ENCODE measurements at regions not wholly inside any gene's neighbourhood (a gene's known extent, or its start where the extent isn't known, plus 50 kb on each side); places are given as distances from the start of the nearest gene placed in this dataset.
"Not testable (repeated sequence)": the region's sequence is repeated elsewhere in the genome, so short reads cannot be mapped to it uniquely, and the experiment has no call there.

DNA sequence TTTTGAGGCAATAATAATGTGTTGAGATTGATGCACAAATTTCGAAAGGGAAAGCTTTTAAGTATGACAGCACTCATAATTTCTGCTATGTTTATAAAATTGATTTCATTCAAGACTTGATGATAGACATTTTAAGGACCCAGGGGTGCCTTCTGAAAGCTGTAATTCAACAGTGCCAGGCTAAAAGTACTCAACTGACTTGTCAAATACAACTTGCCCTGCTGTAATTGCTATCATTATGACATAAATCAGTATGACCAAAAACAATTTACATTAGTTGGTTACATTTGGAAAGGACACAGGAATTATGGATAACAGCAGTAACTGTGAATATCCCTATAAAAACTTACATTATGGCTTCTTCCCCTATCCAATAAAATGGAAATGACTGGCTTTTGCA, 178.9 kb downstream of the MMUT start:
- ATAC-seq (no peak), DNase-seq (ENCODE audit: low spot score) (no peak)

DNA sequence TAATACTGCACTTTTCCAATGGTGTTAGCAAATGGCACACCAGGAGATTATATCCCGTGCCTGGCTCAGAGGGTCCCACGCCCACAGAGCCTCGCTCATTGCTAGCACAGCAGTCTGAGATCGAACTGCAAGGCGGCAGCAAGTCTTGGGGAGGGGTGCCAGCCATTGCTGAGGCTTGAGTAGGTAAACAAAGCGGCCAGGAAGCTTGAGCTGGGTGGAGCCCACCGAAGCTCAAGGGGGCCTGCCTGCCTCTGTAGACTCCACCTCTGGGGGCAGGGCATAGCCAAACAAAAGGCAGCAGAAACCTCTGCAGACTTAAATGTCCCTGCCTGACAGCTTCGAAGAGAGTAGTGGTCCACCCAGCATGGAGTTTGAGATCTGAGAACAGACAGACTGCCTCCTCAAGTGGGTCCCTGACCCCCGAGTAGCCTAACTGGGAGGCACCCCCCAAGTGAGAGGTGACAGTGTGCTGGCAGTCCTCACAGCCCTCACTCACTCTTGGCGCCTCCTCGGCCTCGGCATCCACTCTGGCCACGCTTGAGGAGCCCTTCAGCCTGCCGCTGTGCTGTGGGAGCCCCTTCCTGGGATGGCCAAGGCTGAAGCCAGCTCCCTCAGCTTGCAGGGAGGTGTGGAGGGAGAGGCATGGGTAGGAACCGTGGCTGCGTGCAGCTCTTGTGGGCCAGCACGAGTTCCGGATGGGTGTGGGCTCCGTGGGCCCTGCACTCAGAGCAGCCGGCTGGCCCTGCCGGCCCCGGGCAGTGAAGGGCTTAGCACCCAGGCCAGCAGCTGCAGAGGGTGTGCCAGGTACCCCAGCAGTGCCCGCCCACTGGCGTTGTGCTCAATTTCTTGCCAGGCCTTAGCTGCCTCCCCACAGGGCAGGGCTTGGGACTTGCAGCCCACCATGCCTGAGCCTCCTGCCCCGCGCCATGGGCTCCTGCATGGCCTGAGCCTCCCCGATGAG, 188.0 kb downstream of the MMUT start:
- DNase-seq (ENCODE audit: low spot score); ATAC-seq: not testable (repeated sequence)

DNA sequence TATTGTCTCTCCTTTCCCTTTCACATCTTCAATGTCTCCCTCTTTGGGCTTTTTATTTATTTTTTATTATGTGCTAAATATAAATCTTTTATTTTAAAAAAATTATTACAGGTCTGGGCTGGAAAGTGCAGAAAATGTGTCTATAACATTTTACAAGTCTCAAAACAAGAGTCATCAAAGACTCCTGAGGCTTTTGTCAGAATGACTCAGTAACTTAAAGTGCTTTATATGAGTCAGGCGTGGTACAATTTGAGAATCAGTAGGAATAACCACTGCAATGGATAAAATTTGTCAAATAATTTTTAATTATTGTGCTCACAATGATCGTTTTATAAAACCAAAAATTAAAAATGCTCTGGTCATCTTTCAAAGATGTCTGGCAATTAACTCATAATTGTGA, 193.9 kb downstream of the MMUT start:
- no peak for DNase-seq (ENCODE audit: low spot score)
- ATAC-seq, result no peak

DNA sequence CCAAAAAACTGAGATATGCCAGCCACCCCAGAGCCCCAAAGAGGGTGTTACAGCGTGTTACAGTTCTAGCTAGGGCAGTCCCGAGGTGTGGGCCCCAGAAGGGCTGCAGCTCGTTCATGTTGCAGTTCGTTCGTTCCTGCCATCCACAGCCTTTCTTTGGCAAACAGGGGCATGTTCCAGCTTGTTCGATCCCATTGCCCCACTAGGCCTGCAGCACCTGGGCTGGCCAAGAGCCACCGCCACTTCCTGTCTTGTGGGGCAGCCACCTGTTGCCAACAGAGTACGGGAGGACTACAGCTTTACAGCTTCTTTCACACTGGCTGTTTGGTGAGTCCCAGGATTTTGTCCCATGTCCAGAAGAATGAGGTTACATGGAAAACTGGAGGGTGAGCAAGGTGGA, 198.1 kb downstream of the MMUT start:
- no peak for DNase-seq (ENCODE audit: low spot score)
- ATAC-seq, result no peak

DNA sequence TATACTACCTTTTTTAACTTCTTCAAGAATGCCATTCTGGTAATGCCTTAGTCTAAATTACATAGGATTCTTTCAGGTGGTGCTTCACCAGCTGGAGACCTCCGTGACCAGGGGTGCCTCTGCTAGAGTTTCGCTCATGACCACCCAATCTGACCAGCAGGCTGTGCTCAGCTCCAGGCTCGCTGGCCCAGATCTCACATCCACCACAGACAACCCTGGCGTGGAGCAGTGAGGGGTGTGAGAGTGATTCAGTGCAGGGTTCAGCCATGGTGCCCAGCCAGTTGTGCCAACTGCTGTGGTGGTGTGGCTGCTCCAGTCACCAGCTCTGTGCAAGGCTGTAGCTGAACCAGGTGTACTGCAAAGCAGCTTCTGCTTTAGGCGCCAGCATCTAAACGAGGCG, 198.6 kb downstream of the MMUT start:
- ATAC-seq, result no peak
- DNase-seq (ENCODE audit: low spot score), result no peak

DNA sequence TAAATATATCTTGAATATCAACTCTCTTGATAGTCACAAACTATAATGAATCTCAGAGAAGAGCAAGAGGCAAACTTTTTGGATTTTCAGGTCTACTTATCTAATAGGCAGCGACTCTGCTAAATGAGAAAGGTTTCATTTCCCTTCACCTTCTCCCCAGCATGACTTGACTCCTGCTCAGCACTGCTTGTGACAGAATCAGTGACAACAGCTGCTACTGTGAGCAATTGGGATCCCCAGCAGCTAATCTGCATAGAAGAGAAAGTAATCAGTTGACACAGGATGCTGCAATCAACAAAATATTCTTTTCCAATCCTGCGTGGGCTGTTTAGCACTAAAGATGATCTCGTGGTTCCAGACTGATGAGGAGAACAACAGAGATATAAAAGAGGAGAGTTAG, 205.5 kb downstream of the MMUT start:
- DNase-seq (ENCODE audit: low spot score), result no peak
- no peak for ATAC-seq

DNA sequence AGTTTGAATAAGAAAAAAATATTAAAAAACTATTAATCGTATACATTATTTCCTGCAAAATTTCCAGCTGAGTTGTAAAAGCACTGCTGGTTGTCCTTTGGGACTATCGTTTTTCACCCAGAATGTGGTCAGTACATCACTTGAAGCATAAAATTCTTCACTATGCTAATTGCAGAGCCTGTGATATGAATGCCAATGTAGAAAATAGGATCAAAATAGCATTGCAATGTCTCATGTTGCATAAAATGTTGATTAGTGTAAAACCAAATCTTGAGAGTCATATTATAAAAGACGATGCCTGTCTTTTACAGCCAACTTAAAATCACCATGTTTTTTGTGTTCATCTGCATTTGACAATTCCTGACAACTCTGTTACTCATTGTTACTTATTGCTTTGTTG, 207.7 kb downstream of the MMUT start:
- no peak for DNase-seq (ENCODE audit: low spot score)
- ATAC-seq, result no peak

DNA sequence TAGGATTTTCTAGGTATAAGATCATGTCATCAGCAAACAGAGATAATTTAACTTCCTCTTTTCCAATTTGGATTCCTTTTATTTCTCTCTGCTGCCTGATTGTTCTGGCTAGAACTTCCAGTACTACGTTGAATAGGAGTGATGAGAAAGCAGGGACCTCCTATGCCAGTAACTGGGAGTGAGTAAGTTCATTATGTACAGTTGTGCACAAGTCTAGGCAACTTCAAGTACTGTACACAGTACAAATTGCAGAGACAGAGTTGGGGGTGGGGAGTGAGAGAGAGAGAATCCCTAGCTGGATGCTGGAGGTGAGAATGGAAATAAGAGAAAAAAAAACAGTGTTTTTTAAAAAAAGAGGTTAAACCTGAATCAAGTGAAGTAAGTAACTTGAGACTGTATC, 210.2 kb downstream of the MMUT start:
- ATAC-seq (no peak), DNase-seq (ENCODE audit: low spot score) (no peak)

DNA sequence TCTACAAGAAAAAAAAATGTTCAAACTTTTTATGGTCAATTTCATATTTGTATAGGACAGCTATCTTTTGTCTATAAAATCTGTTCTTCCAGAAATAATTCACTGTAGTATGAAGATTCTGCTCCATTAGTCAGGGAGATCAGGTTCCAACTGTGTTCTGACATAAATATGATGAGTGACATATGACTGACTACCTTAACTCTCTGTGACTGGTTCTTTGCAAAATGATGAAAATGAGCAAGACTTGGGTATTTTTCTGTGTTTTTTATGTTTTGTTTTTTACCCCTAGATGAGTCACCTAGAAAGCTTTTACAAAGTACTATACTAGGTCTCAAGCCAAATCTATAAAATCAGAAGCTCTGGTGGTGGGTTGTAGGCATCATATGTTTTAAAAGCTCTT, 229.6 kb downstream of the MMUT start:
- DNase-seq (ENCODE audit: low spot score), result no peak
- no peak for ATAC-seq

DNA sequence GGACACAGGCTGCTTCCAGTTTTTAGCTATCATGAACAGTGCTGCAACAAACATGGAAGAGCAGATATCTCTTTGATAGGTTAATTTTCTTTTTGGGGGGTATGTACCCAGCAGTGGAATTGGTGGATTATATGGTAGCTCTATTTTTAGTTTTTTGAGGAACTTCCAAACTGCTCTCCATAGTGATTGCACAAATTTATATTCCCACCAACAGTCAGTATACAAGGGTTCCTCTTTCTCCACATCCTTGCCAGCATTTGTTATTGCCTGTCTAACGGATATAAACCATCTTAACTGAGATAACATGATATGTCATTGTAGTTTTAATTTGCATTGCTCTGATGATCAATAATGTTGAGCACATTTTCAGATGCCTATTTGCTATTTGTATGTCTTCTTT, 237.6 kb downstream of the MMUT start:
- DNase-seq (ENCODE audit: low spot score) (no peak), ATAC-seq (no peak)

DNA sequence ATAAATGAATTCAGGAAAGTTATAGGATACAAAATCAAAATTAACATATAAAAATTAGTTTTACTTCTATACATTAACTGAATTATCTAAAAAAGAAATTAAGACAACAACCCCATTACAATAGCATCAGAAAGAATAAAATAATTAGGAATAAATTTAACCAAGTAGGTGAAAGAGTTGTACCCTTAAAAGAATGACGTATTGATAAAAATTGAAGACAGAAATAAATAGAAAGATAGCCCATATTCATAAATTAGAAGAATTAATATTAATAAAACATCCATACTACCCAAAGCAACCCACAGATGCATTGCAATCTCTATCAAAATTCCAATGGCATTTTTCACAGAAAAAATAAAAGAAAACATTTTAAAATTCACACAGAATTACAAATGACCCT, 242.8 kb downstream of the MMUT start:
- ATAC-seq, result no peak
- DNase-seq (ENCODE audit: low spot score), result no peak

DNA sequence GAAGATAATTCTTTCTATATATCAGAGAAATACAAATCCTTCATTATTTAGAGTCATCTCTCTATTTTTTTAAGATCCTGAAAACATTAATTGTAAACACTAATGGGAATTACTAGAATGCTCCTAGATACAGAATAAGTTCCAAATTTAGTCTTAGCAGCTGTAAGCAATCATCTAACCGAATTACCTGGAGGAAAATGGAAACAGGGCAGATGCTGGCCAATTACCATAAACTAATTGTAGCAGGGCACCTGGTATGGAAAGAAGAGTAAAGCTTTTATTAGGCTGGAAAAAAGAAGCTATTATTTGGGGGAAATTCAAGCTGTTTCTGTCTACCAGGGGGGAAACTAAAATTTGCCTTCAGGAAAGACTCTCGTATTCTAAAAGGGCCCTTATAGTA, 257.5 kb downstream of the MMUT start:
- no peak for ATAC-seq
- DNase-seq (ENCODE audit: low spot score), result no peak

DNA sequence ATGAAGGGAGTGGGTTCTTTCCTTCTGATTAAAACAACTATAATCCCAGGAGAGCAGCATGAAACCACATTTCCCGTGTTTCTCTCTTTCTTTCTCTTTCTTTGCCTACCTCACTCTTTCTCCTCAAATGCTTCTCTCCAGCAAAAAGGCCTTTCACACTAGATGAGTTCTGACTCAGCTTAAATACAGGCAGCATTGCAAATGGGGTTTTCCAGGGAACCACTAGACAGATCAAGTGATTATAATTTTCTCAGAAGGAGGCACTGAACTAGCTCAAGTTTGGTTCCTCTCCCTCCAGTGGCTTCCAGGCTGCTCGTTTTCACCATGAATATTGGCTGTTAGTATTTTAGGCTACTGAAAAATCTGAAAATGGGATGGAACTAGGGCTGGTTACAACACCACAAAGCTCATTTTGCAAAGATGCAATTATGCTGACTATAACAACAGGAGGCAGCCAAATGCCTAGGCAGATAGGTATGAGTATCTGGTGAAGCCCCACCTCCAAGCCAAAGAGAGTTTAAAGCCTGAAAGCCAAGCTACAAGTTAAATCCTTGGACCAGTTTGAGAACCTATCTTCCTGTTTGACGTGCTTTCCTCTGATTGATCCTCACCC, 260.0 kb downstream of the MMUT start:
- no peak for ATAC-seq

DNA sequence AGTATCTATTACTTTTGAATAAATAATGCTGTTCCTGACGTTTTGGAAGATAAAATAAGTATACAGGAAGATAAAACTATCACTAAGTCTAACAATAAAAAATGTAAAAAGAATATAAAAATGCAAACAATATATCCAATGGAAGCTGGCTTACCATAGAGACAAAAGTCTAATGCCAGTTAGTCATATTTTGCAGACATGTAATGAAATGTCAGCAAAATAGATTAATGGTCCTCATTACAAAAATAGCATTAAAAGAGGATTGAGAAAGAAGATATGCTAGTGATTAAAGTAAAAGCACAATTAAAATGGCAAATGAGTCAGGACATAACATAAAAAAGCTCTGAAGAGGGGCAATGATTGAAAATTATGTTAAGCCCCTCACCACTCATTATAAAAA, 265.0 kb downstream of the MMUT start:
- DNase-seq (ENCODE audit: low spot score) (no peak), ATAC-seq (no peak)

More for the DNA sequence above, 260.0 kb downstream of the MMUT start:
- no peak for DNase-seq (ENCODE audit: low spot score)

DNA sequence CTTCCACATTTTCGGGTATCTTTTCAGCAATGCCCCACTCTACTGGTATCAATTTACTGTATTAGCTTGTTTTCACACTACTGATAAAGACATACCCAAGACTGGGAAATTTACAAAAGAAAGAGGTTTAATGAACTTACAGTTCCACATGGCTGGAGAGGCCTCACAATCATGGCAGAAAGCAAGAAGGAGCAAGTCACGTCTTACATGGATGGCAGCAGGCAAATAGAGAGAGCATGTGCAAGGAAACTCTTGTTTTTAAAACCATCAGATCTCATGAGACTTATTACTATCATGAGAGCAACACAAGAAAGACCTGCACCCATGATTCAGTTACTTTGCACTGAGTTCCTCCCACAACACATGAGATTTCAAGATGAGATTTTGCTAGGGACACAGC, 300.7 kb downstream of the MMUT start:
- DNase-seq (ENCODE audit: low spot score), result not testable (repeated sequence)

DNA sequence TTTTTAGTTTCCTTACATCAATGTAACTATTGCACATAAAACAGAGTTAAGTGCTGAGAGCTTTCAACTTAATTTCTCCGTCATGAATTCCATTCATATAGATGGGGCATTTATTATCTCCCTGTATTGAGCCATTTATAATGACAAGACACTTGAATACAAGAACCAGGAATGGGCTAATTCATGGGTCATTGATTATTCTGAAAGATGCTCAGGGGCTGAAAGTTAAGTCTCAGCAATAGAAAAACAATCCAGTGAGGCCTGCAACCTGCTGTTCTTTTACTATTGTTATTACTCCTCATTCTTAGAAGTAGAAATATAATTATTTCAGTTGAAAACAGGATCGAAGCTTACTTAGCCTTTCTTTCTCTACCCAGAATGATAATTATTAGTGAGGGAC, 307.7 kb downstream of the MMUT start:
- ATAC-seq (no peak), DNase-seq (ENCODE audit: low spot score) (no peak)

More for the DNA sequence above, 300.7 kb downstream of the MMUT start:
- ATAC-seq, result not testable (repeated sequence)

DNA sequence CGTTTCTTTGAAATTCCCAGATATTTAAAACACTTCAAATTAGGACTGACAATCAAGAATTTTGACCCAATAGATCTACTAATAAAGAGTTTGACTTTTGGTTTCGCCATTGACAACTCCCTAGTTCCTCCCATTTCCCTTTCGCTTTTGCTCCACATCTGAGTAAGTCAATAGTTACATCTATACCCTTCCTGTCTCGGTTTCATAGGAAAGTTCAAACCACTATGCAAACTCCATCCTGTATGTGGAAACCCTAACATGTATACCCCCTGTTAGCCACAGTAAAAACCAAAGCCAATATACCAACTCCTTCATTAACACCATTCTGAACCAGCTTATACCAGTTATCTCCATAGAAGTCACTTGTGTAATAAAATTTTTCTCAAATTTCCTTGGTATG, 311.1 kb downstream of the MMUT start:
- ATAC-seq (no peak), DNase-seq (ENCODE audit: low spot score) (no peak)

DNA sequence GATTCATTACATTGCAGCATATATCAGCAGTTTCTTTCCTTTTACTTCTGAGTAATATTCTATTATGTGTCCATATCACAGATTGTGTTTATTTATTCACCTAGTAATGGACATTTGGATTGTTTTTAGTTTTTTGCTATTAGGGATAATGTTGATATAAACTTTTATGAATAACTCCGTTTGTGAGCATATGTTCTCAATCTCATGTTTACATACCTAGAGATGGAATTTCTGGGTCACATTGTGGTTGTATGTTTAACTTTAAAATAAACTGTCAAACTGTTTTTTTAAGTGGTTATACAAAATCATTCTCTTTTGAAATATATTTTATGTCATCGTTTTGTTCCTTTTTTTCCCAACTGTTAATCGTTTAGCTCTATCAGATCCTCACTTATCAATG, 311.6 kb downstream of the MMUT start:
- no peak for DNase-seq (ENCODE audit: low spot score)
- ATAC-seq, result no peak

DNA sequence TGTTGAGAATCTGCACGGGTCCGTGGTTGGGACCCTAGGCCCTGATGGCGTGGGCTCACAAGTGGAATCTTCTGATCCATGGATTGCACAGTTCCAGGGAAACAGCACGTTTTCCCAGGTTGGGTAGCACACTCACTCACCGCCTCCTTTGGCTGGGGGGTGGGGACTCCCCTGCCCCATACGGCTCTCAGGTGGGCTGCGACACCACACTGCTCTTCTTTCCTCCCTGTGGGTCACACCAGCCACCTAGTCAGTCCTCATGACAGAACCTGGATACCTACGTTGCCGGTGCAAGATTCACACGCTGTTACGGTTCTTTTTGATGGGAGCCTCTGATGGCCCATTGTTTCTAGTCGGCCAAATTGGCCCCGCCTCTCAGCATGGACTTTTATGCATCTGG, 312.0 kb downstream of the MMUT start:
- ATAC-seq, result no peak
- no peak for DNase-seq (ENCODE audit: low spot score)

DNA sequence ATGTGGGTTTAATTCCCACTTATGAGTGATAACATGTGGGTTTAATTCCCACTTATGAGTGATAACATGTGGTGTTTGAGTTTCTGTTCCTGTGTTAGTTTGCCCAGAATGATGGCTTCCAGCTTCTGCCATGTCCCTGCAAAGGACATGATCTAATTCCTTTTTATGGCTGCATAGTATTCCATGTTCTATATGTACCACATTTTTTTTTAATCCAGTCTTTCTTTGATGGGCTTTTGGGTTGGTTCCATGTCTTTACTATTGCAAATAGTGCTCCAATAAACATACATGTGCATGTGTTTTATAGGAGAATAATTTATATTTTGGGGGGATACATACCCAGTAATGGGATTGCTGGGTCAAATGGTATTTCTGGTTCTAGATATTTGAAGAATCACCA, 317.8 kb downstream of the MMUT start:
- no peak for DNase-seq (ENCODE audit: low spot score)
- ATAC-seq, result no peak

DNA sequence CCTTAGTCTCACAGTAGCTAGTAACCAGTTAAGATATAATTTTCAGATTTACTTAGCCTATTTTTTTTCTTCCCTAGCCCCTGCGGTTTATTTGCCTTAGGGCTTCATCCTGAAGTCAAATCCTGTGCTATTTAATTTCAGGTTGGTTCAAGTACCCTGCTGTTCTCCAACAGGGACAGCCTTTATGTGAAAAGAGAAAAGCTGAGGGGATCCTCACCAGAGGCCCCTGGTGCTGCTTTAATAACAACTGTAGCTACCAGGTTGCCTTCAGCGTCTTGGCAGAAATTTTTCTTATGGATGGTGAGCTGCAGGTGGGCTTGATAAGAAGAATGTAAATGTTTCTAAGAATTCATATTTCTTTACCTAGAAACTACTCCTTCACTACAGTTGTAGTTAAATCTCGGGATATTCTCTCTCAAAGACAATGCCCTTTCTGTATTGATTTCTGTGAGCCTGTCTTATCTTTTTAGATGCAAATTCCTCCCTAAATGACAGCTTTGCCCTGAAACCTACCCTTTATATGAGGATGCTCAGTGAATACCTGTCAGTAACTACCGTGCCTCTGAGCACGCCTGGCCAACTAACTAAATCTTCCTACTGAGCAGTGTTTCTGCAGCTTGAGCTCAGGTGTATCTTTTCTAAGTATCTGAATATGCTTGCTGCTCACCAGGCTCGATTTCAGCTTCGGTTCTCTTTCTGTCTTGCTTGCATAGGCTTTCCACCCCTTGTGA, 320.5 kb downstream of the MMUT start:
- DNase-seq (ENCODE audit: low spot score) (no peak), ATAC-seq (no peak)

DNA sequence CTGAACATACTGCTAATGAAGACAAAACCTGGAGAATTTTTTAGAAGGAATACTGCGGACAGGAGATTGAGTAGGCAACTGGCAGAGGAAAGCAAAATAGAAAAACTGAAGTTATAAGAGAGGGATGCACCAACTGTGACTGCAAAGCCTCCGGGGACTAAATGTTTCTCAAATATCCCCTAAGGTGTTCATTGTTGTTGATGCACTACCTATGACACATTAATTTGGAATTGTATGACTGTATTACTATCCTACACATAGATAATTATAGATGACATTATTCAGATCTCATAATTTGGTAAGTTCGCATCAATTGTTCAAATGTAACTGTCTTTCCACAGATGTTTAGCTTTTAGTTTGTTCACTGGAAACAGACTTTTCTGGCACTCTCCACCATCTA, 341.1 kb downstream of the MMUT start:
- ATAC-seq, result no peak
- DNase-seq (ENCODE audit: low spot score), result no peak

Measured in left lobe of liver (tissue), 2 donors.